Upper lobe of left lung (tissue), 6 donors: ENCODE measurements at regions not wholly inside any gene's neighbourhood (a gene's known extent, or its start where the extent isn't known, plus 50 kb on each side); places are given as distances from the start of the nearest gene placed in this dataset.
A peak's percentile ranks its signal among the peaks of the same experiment; 100 is the strongest.

Experiments
- ATAC-seq, 2 donors: fragments of 200-7000 bp; cut with Tn5 transposase; one replicate each; pipeline ENCODE4 v1.9.1; 2022; ENCODE audit warnings: mild to moderate bottlenecking in 2 of 2, moderate library complexity in 2 of 2; ENCODE audit not compliant: low FRiP score in 2 of 2
- DNase-seq, 2 donors: peaks; one replicate each; pipeline ENCODE4 v3.0.0-alpha.2; 2019 to 2020
- H3K27ac ChIP-seq, 4 donors: fragments of 200-600 bp; sonication (generic); one replicate each; pipeline ENCODE4 v1.5.1; 2016 to 2019
- H3K27me3 ChIP-seq, 4 donors: fragments of 200-600 bp; sonication (generic); one replicate each; pipeline ENCODE4 v1.5.1; 2017 to 2019
- H3K36me3 ChIP-seq, 4 donors: fragments of 200-600 bp; sonication (generic); one replicate each; pipeline ENCODE4 v1.5.1; 2016 to 2019
- H3K4me1 ChIP-seq, 4 donors: fragments of 200-600 bp; sonication (generic); one replicate each; pipeline ENCODE4 v1.5.1; 2018 to 2019
- H3K4me3 ChIP-seq, 4 donors: fragments of 200-600 bp; sonication (generic); one replicate each; pipeline ENCODE4 v1.5.1; 2017 to 2019; ENCODE audit warnings: mild to moderate bottlenecking in 2 of 4, moderate library complexity in 1 of 4
- H3K9me3 ChIP-seq, 4 donors: fragments of 200-600 bp; sonication (generic); one replicate each; pipeline ENCODE4 v1.5.1; 2018 to 2019
- EP300 ChIP-seq, 4 donors: sonication (generic); formaldehyde crosslinking; IDR thresholded peaks; one replicate each; pipeline ENCODE4 v1.5.1; 2017; ENCODE audit warnings: antibody characterized with exemption in 4 of 4, control low read depth in 2 of 4
- POLR2A ChIP-seq, 4 donors: fragments of 450-650 bp; IDR thresholded peaks; one replicate each; pipeline ENCODE4 v1.5.1; 2016 to 2017; ENCODE audit warnings: antibody characterized with exemption in 4 of 4, mild to moderate bottlenecking in 2 of 4
- POLR2AphosphoS5 ChIP-seq, 2 donors: sonication (generic); formaldehyde crosslinking; IDR thresholded peaks; one replicate each; pipeline ENCODE4 v1.5.1; 2017; ENCODE audit warnings: antibody characterized with exemption in 2 of 2
- WGBS, 2 donors: methylation state at CpG; one replicate each; pipeline ENCODE4 v1.1.5; 2017 to 2018; 5-methylcytosine and 5-hydroxymethylcytosine counted together
- TF ChIP-seq, protein P1 (sequence below), 6 experiments: fragments of 450-650 bp in 4 of 6; fragments of 200-600 bp in 2 of 6; sonication (generic) in 2 of 6; IDR thresholded peaks; one replicate each; pipeline ENCODE4 v1.5.1; 2016 to 2019; ENCODE audit warnings: antibody characterized with exemption in 6 of 6
- donor health status: DM: no; HTN: no; CAD: no; lungs with moderate emphysema.
- donor health status: DM: no; HTN: yes; CAD: no; lungs with severe emphysema.

DNA sequence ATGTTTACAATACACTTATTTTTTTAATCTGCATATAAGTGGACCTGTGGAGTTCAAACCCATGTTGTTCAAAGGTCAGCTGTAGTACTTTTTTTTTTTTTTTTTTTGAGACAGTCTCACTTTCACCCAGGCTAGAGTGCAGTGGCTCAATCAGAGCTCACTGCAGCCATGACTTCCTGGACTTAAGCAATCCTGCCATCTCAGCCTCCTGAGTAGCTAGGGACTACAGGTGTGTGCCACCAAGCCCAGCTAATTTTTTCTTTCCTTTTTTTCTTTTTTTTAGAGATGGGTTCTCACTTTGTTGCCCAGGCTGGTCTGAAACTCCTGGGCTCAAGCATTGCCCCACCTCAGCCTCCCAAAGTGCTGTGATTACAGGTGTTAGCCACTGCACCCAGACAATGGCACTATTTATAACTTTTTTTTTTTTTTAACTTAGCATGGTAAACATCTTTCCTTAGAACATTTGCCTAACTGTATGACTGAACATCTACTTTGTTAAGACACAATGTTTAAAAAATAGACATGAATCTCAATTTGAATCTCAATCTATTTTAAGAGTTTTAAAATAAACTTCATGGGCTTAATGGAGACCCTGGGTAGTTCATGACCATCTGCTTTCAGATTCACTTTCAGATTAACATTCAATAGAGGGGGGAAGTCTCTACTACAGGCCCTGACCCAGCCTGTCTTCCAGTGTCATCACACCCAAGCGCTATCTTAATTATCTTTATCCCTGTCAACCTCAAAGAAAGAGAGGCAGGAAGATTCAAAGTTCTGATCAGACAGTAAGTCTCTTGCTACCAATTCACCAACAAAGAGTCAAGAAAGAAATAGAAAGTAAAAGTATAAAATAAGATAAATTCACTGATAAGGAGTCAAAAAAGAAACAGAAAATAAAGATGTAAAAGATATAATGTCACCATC lies 97.7 kb upstream of the DOCK9 start:
- TF ChIP-seq EP300 (IDR thresholded peaks at IDR 0.05), result no peak
- no peak for TF ChIP-seq POLR2AphosphoS5 (IDR thresholded peaks at IDR 0.05)
- no peak for TF ChIP-seq POLR2A (IDR thresholded peaks at IDR 0.05)
- TF ChIP-seq, protein P1, sequence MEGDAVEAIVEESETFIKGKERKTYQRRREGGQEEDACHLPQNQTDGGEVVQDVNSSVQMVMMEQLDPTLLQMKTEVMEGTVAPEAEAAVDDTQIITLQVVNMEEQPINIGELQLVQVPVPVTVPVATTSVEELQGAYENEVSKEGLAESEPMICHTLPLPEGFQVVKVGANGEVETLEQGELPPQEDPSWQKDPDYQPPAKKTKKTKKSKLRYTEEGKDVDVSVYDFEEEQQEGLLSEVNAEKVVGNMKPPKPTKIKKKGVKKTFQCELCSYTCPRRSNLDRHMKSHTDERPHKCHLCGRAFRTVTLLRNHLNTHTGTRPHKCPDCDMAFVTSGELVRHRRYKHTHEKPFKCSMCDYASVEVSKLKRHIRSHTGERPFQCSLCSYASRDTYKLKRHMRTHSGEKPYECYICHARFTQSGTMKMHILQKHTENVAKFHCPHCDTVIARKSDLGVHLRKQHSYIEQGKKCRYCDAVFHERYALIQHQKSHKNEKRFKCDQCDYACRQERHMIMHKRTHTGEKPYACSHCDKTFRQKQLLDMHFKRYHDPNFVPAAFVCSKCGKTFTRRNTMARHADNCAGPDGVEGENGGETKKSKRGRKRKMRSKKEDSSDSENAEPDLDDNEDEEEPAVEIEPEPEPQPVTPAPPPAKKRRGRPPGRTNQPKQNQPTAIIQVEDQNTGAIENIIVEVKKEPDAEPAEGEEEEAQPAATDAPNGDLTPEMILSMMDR (IDR thresholded peaks at IDR 0.05), result no peak
- no peak for DNase-seq
- Histone ChIP-seq H3K9me3 (peaks cover 0 to 6% (median 2%) of the 10 kb centered on the region in 4 donors), H3K27ac (peak overlapping the region in 2 of 4 donors; percentile 31 to 34), H3K4me3 (no peak overlapping the region), H3K27me3 (no peaks in the 10 kb centered on the region), H3K4me1 (peaks cover 3 to 14% (median 5%) of the 10 kb centered on the region in 4 donors), H3K36me3 (peaks cover 0 to 7% (median 0%) of the 10 kb centered on the region in 4 donors)
- 59% methylated on average over 1 of the region's 1 CpG for WGBS, 2 donors
- ATAC-seq, result no peak

DNA sequence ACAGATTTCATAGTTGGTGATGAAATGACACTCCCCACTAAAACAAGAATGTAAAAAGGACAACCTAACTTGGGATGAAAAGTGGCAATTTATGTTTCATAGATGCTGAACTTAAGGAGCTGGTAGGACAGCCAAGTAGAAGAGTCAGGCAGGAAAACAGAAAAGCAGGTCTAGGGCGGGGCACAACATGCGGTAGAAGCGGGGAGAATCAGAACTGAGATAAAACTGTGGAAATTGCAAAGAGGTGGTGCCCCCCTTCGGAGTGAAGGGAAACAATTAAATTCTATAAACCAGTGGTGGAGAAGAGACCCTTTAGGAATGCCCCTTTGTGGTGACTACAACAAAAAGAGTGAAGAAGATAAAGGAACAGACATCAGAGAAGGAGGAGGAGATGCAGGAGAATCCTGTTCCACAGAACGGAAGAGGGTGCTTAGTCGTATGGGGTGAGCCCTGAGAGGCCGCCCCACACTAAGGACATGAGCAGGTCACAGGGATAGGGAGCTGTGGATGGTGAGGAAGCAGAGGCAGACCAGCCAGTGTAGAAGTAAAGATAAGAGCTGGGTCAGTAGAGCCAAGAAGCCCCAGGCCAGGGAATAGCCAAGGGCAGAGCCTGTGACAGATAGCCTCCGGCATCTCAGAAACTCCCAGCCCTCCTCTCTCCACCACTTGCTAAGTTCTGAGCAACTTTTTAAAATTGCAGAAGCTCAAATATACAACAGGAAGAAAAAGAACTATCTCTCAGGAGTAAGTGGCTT lies 100.3 kb upstream of the DOCK9 start:
- Histone ChIP-seq H3K4me1 (peaks cover 3 to 14% (median 5%) of the 10 kb centered on the region in 4 donors), H3K27ac (no peak overlapping the region), H3K27me3 (no peaks in the 10 kb centered on the region), H3K9me3 (peaks cover 0 to 6% (median 2%) of the 10 kb centered on the region in 4 donors), H3K4me3 (no peak overlapping the region), H3K36me3 (peaks cover 0 to 7% (median 0%) of the 10 kb centered on the region in 4 donors)
- no peak for ATAC-seq
- DNase-seq, result no peak
- WGBS, 2 donors, result 93% methylated on average over 8 of the region's 8 CpGs
- TF ChIP-seq, protein P1 (IDR thresholded peaks at IDR 0.05), result no peak
- TF ChIP-seq POLR2A (IDR thresholded peaks at IDR 0.05) (no peak), EP300 (IDR thresholded peaks at IDR 0.05) (no peak), POLR2AphosphoS5 (IDR thresholded peaks at IDR 0.05) (no peak)

DNA sequence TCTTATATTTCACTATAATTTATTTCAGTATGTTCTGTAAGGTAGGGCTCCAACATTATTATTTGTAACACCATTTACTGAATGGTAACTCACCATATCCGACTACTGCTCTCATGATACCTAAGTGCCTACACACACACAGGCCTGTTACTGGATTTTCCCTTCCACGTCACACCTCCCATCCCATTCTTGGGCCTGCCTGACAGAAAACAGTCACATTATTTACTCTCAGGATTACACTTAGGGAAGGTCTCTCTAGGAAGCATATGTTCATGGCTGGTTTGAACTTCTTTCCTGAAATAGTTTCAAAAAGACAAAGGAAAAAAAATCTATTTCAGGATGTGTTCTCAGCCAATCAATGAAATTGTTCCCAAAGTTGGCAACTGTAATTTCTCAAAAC lies 102.3 kb upstream of the DOCK9 start:
- no peak for ATAC-seq
- H3K27ac ChIP-seq, result no peak overlapping the region
- H3K27me3 ChIP-seq, result no peaks in the 10 kb centered on the region
- TF ChIP-seq POLR2A (IDR thresholded peaks at IDR 0.05), result no peak
- TF ChIP-seq, protein P1 (IDR thresholded peaks at IDR 0.05), result no peak
- TF ChIP-seq EP300 (IDR thresholded peaks at IDR 0.05), result no peak
- TF ChIP-seq POLR2AphosphoS5 (IDR thresholded peaks at IDR 0.05), result no peak
- peaks cover 15 to 30% (median 17%) of the 10 kb centered on the region in 4 donors for H3K4me1 ChIP-seq
- no peaks in the 10 kb centered on the region for H3K9me3 ChIP-seq
- H3K36me3 ChIP-seq, result no peaks in the 10 kb centered on the region
- DNase-seq, result no peak
- H3K4me3 ChIP-seq, result no peak overlapping the region
- 80 to 82% methylated on average over 2 of the region's 2 CpGs for WGBS, 2 donors

DNA sequence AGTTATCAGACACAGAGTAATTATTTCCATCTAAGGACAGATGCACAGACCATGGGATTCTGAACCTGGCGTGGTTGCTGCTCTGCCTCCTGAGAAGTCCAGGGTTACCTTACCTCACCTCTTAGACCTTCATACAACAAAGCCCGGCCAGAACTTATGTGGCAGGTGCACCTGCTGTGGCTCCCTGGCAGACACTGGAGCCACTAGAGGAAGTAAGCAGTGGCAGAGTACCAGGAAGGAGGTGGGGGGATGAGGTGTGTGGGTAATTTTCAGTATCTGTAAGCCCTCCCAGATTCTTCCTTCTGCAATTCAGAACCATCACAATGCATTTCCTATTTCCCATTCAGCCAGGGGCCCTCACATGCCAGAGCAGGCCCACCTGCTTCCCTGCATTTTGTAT lies 106.1 kb upstream of the DOCK9 start:
- no peak for TF ChIP-seq EP300 (IDR thresholded peaks at IDR 0.05)
- TF ChIP-seq POLR2A (IDR thresholded peaks at IDR 0.05), result no peak
- TF ChIP-seq, protein P1 (IDR thresholded peaks at IDR 0.05), result no peak
- TF ChIP-seq POLR2AphosphoS5 (IDR thresholded peaks at IDR 0.05), result no peak

More for the DNA sequence above, 106.1 kb upstream of the DOCK9 start:
- Histone ChIP-seq H3K4me3 (peak overlapping the region in 1 of 4 donors; percentile 71), H3K4me1 (peaks cover 10 to 39% (median 29%) of the 10 kb centered on the region in 4 donors), H3K9me3 (no peaks in the 10 kb centered on the region), H3K36me3 (no peaks in the 10 kb centered on the region), H3K27ac (peak overlapping the region in 1 of 4 donors; percentile 13), H3K27me3 (peaks cover 0 to 4% (median 2%) of the 10 kb centered on the region in 4 donors)
- WGBS, 2 donors, result 38 to 60% methylated on average over 2 of the region's 2 CpGs
- DNase-seq (peak in 1 of 2 donors; percentile 31), ATAC-seq (no peak)
